Smooth muscle cell (in vitro differentiated cells): ENCODE measurements at regions not wholly inside any gene's neighbourhood (a gene's known extent, or its start where the extent isn't known, plus 50 kb on each side); places are given as distances from the start of the nearest gene placed in this dataset.

Experiments used
- DNase-seq: peaks from one replicate; lab custom pipeline; 2025; ENCODE audit not compliant: unreplicated experiment; lab: John Stamatoyannopoulos, UW
- H2AFZ ChIP-seq: fragments of 200-600 bp; sonication (generic); 2 replicates; pipeline ENCODE4 v1.6.0; 2016; ENCODE audit warnings: antibody characterized with exemption, low read depth, mild to moderate bottlenecking
- H3F3A ChIP-seq: fragments of 200-600 bp; sonication (generic); 2 replicates; pipeline ENCODE4 v1.6.0; 2017; ENCODE audit warnings: antibody characterized with exemption, low read depth
- H3K27ac ChIP-seq: fragments of 200-600 bp; sonication (generic); 2 replicates; pipeline ENCODE4 v1.5.1; 2016; ENCODE audit warnings: low read depth, mild to moderate bottlenecking
- H3K27me3 ChIP-seq: fragments of 200-600 bp; sonication (generic); 2 replicates; pipeline ENCODE4 v1.6.1; 2016; ENCODE audit warnings: low read depth, mild to moderate bottlenecking
- H3K36me3 ChIP-seq: fragments of 200-600 bp; sonication (generic); 2 replicates; pipeline ENCODE4 v1.5.1; 2016; ENCODE audit warnings: low read depth
- H3K4me1 ChIP-seq: fragments of 200-600 bp; sonication (generic); 2 replicates; pipeline ENCODE4 v1.5.1; 2016; ENCODE audit warnings: low read depth
- H3K4me2 ChIP-seq: fragments of 200-600 bp; sonication (generic); 2 replicates; pipeline ENCODE4 v1.6.0; 2016; ENCODE audit warnings: mild to moderate bottlenecking
- H3K4me3 ChIP-seq: fragments of 200-600 bp; sonication (generic); 2 replicates; pipeline ENCODE4 v1.5.1; 2016; ENCODE audit warnings: mild to moderate bottlenecking
- H3K79me2 ChIP-seq: fragments of 200-600 bp; sonication (generic); 2 replicates; pipeline ENCODE4 v1.6.0; 2016; ENCODE audit warnings: low read depth, mild to moderate bottlenecking
- H3K9ac ChIP-seq: fragments of 200-600 bp; sonication (generic); 2 replicates; pipeline ENCODE4 v1.6.0; 2016; ENCODE audit warnings: low read depth
- H3K9me3 ChIP-seq: fragments of 200-600 bp; sonication (generic); replicated peaks from 2 replicates; pipeline ENCODE4 v1.5.1; 2016; ENCODE audit warnings: low read depth
- H4K20me1 ChIP-seq: fragments of 200-600 bp; sonication (generic); 2 replicates; pipeline ENCODE4 v1.6.0; 2016; ENCODE audit warnings: low read depth
- WGBS: methylation state at CpG from one replicate; pipeline ENCODE4 v1.1.7; 2016; ENCODE audit warnings: low lambda C conversion rate; 5-methylcytosine and 5-hydroxymethylcytosine counted together
- TF ChIP-seq, protein P1 (sequence below): fragments of 200-600 bp; sonication (generic); IDR thresholded peaks from 2 replicates; pipeline ENCODE4 v1.5.1; 2017; ENCODE audit warnings: borderline replicate concordance, mild to moderate bottlenecking, antibody characterized with exemption; ENCODE audit not compliant: insufficient read depth, poor library complexity, severe bottlenecking

DNA sequence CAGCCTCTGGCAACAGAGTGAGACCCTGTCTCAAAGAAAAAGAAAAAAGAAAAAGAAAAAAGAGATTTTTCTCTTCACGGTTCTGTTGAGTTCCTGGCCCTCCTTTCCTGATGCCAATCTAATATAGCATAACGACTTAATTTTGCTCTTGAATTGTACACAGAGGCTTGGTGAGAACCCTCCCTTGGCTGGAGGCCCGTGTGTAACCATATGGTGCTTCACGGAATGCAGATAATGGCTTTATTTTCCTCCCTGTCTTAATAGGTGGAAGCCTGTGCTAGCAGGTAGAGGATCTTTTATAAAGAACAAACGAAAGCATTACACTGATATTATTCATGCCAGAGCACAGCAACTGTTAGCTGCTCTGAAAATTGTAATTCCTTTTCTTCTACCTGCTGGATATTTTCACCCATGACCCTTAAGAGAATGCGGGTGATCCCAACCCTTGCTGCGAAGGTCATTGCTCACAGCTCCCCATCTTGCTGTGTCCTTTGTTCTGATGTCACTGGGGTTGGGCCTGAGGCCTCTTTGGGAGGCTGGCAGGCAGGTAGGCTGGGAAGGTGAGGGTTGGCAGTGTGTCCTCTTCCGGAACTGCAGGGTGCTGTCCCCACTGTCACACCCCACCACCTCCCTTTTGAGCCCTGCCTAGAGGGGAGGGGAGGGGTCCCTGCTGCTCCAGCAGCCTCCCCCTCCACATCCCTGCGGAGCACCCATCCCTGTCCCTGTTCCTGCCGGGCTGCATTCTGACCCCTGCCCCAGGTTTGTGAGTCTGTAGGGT, 83.8 kb upstream of the STOX2 start:
- no peak overlapping the region for H3K9ac ChIP-seq
- H3K4me1 ChIP-seq: no peaks in the 10 kb centered on the region
- no peak overlapping the region for H3K4me3 ChIP-seq
- no peak overlapping the region for H2AFZ ChIP-seq
- DNase-seq: no peak
- no peaks in the 10 kb centered on the region for H3F3A ChIP-seq
- no peak overlapping the region for H3K4me2 ChIP-seq
- WGBS: 88% methylated on average over 10 of the region's 10 CpGs
- no peaks in the 10 kb centered on the region for H3K27me3 ChIP-seq
- no peaks in the 10 kb centered on the region for H3K36me3 ChIP-seq
- no peaks in the 10 kb centered on the region for H4K20me1 ChIP-seq
- H3K27ac ChIP-seq: no peak overlapping the region
- TF ChIP-seq, protein P1, sequence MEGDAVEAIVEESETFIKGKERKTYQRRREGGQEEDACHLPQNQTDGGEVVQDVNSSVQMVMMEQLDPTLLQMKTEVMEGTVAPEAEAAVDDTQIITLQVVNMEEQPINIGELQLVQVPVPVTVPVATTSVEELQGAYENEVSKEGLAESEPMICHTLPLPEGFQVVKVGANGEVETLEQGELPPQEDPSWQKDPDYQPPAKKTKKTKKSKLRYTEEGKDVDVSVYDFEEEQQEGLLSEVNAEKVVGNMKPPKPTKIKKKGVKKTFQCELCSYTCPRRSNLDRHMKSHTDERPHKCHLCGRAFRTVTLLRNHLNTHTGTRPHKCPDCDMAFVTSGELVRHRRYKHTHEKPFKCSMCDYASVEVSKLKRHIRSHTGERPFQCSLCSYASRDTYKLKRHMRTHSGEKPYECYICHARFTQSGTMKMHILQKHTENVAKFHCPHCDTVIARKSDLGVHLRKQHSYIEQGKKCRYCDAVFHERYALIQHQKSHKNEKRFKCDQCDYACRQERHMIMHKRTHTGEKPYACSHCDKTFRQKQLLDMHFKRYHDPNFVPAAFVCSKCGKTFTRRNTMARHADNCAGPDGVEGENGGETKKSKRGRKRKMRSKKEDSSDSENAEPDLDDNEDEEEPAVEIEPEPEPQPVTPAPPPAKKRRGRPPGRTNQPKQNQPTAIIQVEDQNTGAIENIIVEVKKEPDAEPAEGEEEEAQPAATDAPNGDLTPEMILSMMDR: no peak
- no peaks in the 10 kb centered on the region for H3K9me3 ChIP-seq
- no peaks in the 10 kb centered on the region for H3K79me2 ChIP-seq

DNA sequence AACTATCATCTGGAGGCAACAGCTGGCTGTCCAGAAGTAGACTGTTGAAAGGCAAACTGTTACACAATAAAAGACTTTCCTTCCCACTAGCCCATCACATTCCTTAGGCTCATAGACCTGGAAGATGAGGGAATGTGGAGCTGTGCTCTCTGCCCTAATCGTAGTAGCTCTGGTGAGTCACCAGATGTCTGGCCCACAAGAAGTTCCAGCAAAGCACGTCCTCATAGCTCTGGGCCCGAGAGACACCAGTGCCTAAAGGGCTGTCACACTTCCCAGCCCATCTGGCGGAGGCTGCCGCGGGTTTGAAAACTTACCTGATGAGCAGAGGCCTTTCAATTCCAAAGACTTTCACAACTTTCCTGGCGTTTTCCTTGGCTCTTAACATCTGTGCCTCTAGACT, 81.7 kb upstream of the STOX2 start:
- H3F3A ChIP-seq: no peaks in the 10 kb centered on the region
- no peaks in the 10 kb centered on the region for H3K27me3 ChIP-seq
- TF ChIP-seq, protein P1: no peak
- peak overlapping the region; percentile 41 for H3K4me2 ChIP-seq
- peak overlapping the region; percentile 58 for H3K9ac ChIP-seq
- no peaks in the 10 kb centered on the region for H3K79me2 ChIP-seq
- H3K9me3 ChIP-seq: no peaks in the 10 kb centered on the region
- H3K27ac ChIP-seq: peak overlapping the region; percentile 88
- no peaks in the 10 kb centered on the region for H3K36me3 ChIP-seq
- peak; percentile 7 for DNase-seq
- 6% methylated on average over 7 of the region's 7 CpGs for WGBS
- no peaks in the 10 kb centered on the region for H4K20me1 ChIP-seq
- H3K4me1 ChIP-seq: no peaks in the 10 kb centered on the region
- H3K4me3 ChIP-seq: no peak overlapping the region
- peak overlapping the region; percentile 83 for H2AFZ ChIP-seq

DNA sequence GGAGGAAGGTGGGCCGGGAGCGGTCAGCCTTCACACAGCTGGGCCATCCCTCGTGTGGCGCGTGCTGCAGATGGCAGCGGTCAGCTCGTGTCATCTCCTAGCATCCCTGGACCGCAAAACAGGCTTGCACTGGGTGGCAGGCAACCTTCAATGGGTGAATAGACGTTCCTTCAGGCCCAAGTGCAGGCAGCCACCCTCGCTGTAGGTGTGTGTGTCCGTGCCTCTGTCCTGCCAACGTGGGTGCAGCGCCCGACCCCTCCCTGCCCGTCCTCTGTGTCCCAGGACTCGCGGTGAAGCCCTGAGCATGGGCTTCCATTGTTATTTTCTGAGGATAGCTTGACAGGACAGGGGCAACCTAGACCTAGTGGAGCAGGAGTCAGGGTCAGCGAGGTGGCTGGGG, 79.8 kb upstream of the STOX2 start:
- no peaks in the 10 kb centered on the region for H3K27me3 ChIP-seq
- H2AFZ ChIP-seq: no peak overlapping the region
- no peaks in the 10 kb centered on the region for H3K9me3 ChIP-seq
- H3K4me2 ChIP-seq: no peak overlapping the region
- no peak overlapping the region for H3K27ac ChIP-seq
- WGBS: 98% methylated on average over 18 of the region's 18 CpGs
- no peaks in the 10 kb centered on the region for H3F3A ChIP-seq
- no peaks in the 10 kb centered on the region for H3K79me2 ChIP-seq
- no peaks in the 10 kb centered on the region for H3K4me1 ChIP-seq
- no peak overlapping the region for H3K9ac ChIP-seq
- no peaks in the 10 kb centered on the region for H3K36me3 ChIP-seq
- no peak overlapping the region for H3K4me3 ChIP-seq
- no peaks in the 10 kb centered on the region for H4K20me1 ChIP-seq
- TF ChIP-seq, protein P1: no peak
- no peak for DNase-seq

DNA sequence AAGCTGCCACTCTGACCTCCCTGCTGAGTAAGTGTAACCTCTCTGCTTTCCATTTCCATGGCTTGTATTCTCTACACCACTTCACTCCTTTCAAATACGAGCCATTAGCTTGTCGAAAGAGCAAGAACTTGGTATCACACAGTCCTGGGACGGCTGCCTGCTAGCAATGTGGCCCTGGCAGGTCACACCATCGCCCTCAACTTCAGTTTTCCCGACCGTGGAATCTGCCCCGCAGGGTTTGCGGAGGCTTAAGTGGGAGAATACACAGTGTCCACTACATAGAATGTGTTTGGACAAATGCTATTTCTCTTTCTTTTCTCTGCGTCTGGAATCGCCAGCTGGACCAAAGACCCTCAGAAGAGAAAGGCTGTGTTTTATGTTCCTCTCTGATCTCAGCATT, 78.6 kb upstream of the STOX2 start:
- H3F3A ChIP-seq: no peaks in the 10 kb centered on the region
- H3K4me3 ChIP-seq: no peak overlapping the region
- no peak overlapping the region for H3K27ac ChIP-seq
- WGBS: 90% methylated on average over 10 of the region's 10 CpGs
- H3K9me3 ChIP-seq: no peaks in the 10 kb centered on the region
- H3K79me2 ChIP-seq: no peaks in the 10 kb centered on the region
- no peak overlapping the region for H3K4me2 ChIP-seq
- H4K20me1 ChIP-seq: no peaks in the 10 kb centered on the region
- no peaks in the 10 kb centered on the region for H3K36me3 ChIP-seq
- no peak overlapping the region for H2AFZ ChIP-seq
- no peak overlapping the region for H3K9ac ChIP-seq
- TF ChIP-seq, protein P1: no peak
- DNase-seq: no peak
- no peaks in the 10 kb centered on the region for H3K27me3 ChIP-seq
- H3K4me1 ChIP-seq: no peaks in the 10 kb centered on the region
